Gastrocnemius medialis (tissue), 4 donors: ENCODE measurements at regions not wholly inside any gene's neighbourhood (a gene's known extent, or its start where the extent isn't known, plus 50 kb on each side); places are given as distances from the start of the nearest gene placed in this dataset.

Experiments used
- ATAC-seq, 2 donors: fragments of 150-250 bp; one replicate each; pipeline ENCODE4 v1.9.1; 2016
- DNase-seq, 2 donors: peaks; one replicate each; pipeline ENCODE4 v3.0.0-alpha.2; 2019
- H3K27ac ChIP-seq, 4 donors: fragments of 200-600 bp; sonication (generic); 1 replicate in 1 of 4; 2 replicates in 3 of 4; pipeline ENCODE4 v1.5.1; 2016 to 2018; ENCODE audit warnings: mild to moderate bottlenecking in 2 of 4, moderate library complexity in 1 of 4
- H3K27me3 ChIP-seq, 3 donors: fragments of 200-600 bp; sonication (generic) in 2 of 3; 1 replicate in 1 of 3; 2 replicates in 2 of 3; pipeline versions ENCODE4 v1.5.1 to v1.6.0; 2016 to 2019; ENCODE audit warnings: mild to moderate bottlenecking in 1 of 3, moderate library complexity in 1 of 3
- H3K36me3 ChIP-seq, 2 donors: fragments of 200-600 bp; sonication (generic) in 1 of 2; one replicate each; pipeline ENCODE4 v1.5.1; 2017 to 2018
- H3K4me1 ChIP-seq, 2 donors: fragments of 200-600 bp; sonication (generic) in 1 of 2; one replicate each; pipeline ENCODE4 v1.5.1; 2016 to 2017; ENCODE audit warnings: mild to moderate bottlenecking in 2 of 2
- H3K4me3 ChIP-seq, 4 donors: fragments of 200-600 bp; sonication (generic) in 3 of 4; 1 replicate in 1 of 4; 2 replicates in 3 of 4; pipeline ENCODE4 v1.5.1; 2016 to 2019; ENCODE audit warnings: mild to moderate bottlenecking in 2 of 4
- H3K9me3 ChIP-seq, 3 donors: fragments of 200-600 bp; sonication (generic) in 2 of 3; 1 replicate in 1 of 3; 2 replicates in 2 of 3; pipeline ENCODE4 v1.5.1; 2016 to 2019
- CTCF ChIP-seq, 5 experiments: fragments of 450-650 bp in 3 of 5; fragments of 200-600 bp in 2 of 5; sonication (generic) in 2 of 5; IDR thresholded peaks in 4 of 5; conservative IDR thresholded peaks in 1 of 5; 1 replicate in 4 of 5; 2 replicates in 1 of 5; pipeline ENCODE4 v1.5.1; 2016 to 2019; ENCODE audit warnings: antibody characterized with exemption in 5 of 5, mild to moderate bottlenecking in 3 of 5, moderate library complexity in 3 of 5
- POLR2A ChIP-seq, 2 donors: fragments of 450-650 bp; IDR thresholded peaks; one replicate each; pipeline ENCODE4 v1.6.1; 2017; ENCODE audit warnings: antibody characterized with exemption in 2 of 2, mild to moderate bottlenecking in 2 of 2, moderate library complexity in 2 of 2
- in situ Hi-C, 4 donors: fragments of 200-750 bp; cut with MboI; loops; one replicate each; pipeline versions ENCODE4 v1.15.0 to v1.8.0; 2017; ENCODE audit warnings: low sequenced_read_pairs in 4 of 4
- intact Hi-C: fragments of 100-400 bp; cut with DNase I; formaldehyde crosslinking; loops from one replicate; pipeline ENCODE4 v1.15.1; 2023; ENCODE audit warnings: low total_unique reads

DNA sequence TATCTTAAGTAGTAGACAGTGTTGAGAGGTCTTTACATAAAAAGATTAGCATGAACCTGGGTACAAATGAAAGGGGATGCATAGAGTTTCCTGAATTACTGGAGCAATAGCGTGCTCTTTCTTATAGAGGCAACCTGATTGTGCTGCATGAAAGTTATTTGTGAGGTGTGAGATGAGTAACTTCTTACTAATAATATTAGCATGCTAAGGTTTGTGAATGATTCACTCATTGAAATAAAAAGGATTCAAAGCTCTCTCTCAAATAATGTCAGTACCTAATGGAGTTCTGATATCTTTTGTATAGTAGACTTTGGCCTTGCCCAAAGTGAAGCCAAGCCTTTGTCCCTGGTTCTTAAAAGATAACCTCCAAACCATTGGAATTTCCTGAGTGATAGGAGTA, 131.0 kb upstream of the CXXC4 start:
- no peak for DNase-seq
- intact Hi-C loops: no loop called here
- H3K9me3 ChIP-seq: no peaks in the 10 kb centered on the region
- in situ Hi-C loops: no loop called here
- H3K27me3 ChIP-seq: no peaks in the 10 kb centered on the region
- no peak for ATAC-seq
- no peaks in the 10 kb centered on the region for H3K36me3 ChIP-seq
- no peaks in the 10 kb centered on the region for H3K4me1 ChIP-seq
- TF ChIP-seq POLR2A (IDR thresholded peaks at IDR 0.05): no peak
- no peak for TF ChIP-seq CTCF (IDR thresholded peaks at IDR 0.05 in 4 of 5, conservative IDR thresholded peaks at IDR 0.05 in 1 of 5)
- H3K4me3 ChIP-seq: no peak overlapping the region
- no peak overlapping the region for H3K27ac ChIP-seq

GRCh38 chr4:104629601-104630000, 134.9 kb upstream of the CXXC4 start:
- intact Hi-C loops: no loop called here
- Histone ChIP-seq H3K4me1 (no peaks in the 10 kb centered on the region), H3K36me3 (no peaks in the 10 kb centered on the region), H3K9me3 (no peaks in the 10 kb centered on the region), H3K4me3 (no peak overlapping the region), H3K27ac (no peak overlapping the region), H3K27me3 (no peaks in the 10 kb centered on the region)
- TF ChIP-seq CTCF (IDR thresholded peaks at IDR 0.05 in 4 of 5, conservative IDR thresholded peaks at IDR 0.05 in 1 of 5) (no peak), POLR2A (IDR thresholded peaks at IDR 0.05) (no peak)
- in situ Hi-C loops: no loop called here
- no peak for ATAC-seq
- no peak for DNase-seq

- Histone ChIP-seq H3K4me3 (no peak overlapping the region), H3K4me1 (no peaks in the 10 kb centered on the region), H3K36me3 (no peaks in the 10 kb centered on the region), H3K9me3 (no peaks in the 10 kb centered on the region), H3K27ac (no peak overlapping the region), H3K27me3 (no peaks in the 10 kb centered on the region)
- no peak for DNase-seq
- ATAC-seq: no peak
- TF ChIP-seq POLR2A (IDR thresholded peaks at IDR 0.05) (no peak), CTCF (IDR thresholded peaks at IDR 0.05 in 4 of 5, conservative IDR thresholded peaks at IDR 0.05 in 1 of 5) (no peak)
- in situ Hi-C loops (no loop called here), intact Hi-C loops (no loop called here)
Observed at GRCh38 chr4:104630272-104630671, 135.6 kb upstream of the CXXC4 start.

DNA sequence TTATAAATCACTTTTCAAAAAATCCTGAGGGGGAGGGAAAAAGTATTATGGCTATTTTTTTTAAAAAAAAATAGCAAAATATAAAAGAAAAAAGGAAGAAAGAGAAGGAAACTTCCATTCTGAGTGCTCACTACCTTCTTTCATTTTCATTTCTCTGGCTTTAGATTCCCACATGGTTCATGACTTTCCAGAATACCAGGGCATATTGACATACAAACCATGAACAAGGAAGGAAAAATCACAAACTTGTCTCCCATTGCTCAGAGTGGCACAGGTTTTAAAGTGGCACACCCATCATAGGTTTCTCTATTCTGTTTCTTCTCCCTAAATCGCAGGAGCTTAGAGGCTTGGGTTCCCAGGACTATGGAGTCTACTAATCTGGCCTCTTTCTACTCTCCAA, 136.3 kb upstream of the CXXC4 start:
- TF ChIP-seq POLR2A (IDR thresholded peaks at IDR 0.05) (no peak), CTCF (IDR thresholded peaks at IDR 0.05 in 4 of 5, conservative IDR thresholded peaks at IDR 0.05 in 1 of 5) (no peak)
- intact Hi-C loops: no loop called here

GRCh38 chr4:104641418-104641817, 146.7 kb upstream of the CXXC4 start:
- TF ChIP-seq POLR2A (IDR thresholded peaks at IDR 0.05) (no peak), CTCF (IDR thresholded peaks at IDR 0.05 in 4 of 5, conservative IDR thresholded peaks at IDR 0.05 in 1 of 5) (no peak)
- H3K27me3 ChIP-seq: no peaks in the 10 kb centered on the region
- H3K9me3 ChIP-seq: no peaks in the 10 kb centered on the region

More for the DNA sequence above, 136.3 kb upstream of the CXXC4 start:
- in situ Hi-C loops: no loop called here
- H3K9me3 ChIP-seq: no peaks in the 10 kb centered on the region
- DNase-seq: no peak
- no peak overlapping the region for H3K27ac ChIP-seq
- no peaks in the 10 kb centered on the region for H3K27me3 ChIP-seq
- ATAC-seq: no peak
- H3K36me3 ChIP-seq: no peaks in the 10 kb centered on the region
- H3K4me1 ChIP-seq: no peaks in the 10 kb centered on the region
- no peak overlapping the region for H3K4me3 ChIP-seq

More at GRCh38 chr4:104641418-104641817, 146.7 kb upstream of the CXXC4 start:
- in situ Hi-C loops: no loop called here
- intact Hi-C loops: no loop called here
- Histone ChIP-seq H3K36me3 (no peaks in the 10 kb centered on the region), H3K27ac (no peak overlapping the region), H3K4me3 (no peak overlapping the region), H3K4me1 (no peaks in the 10 kb centered on the region)
- DNase-seq (no peak), ATAC-seq (no peak)
